ENCODE measurements at regions not wholly inside any gene's neighbourhood (a gene's known extent, or its start where the extent isn't known, plus 50 kb on each side); places are given as distances from the start of the nearest gene placed in this dataset.
A peak's percentile ranks its signal among the peaks of the same experiment; 100 is the strongest.

DNA sequence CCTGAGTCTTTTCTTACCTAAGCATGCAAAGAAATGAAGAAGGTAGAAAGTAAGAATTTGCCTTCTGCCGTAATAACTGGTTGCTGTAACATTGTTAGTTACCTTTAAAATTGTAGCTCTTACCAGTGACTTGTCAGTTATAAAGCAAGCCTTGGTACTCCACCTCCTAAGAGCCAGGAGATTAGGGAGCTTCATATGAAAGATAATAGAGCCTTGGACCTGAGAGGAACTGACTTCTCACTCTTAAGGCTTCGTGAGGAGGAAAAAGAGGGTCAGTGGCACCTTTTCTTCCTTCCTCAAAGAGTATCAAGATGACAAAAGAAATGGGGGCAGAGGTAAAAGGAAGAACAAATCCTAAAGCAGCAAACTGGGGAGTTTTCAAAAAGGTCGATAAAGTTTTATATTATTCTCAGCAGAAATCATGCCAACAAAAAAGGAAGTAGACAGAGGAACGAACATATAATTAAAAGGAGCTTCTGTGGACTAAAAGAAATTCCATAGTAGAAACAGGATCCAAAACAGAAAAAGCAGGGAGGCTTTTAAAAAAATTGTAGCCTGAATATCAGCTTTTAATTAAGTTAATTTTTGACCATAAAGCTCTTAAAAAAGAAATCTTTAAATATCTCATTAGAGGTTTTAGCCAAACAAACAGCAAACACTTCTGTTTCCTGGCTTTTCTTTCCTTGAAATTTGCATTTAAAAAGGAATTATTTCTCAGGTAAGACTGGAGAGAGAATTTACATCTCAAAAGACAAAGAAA lies 847.1 kb upstream of the ALCAM start:
- intact Hi-C loops (cut with DNase I), result loop anchor here (1.0 kb wide), 1 partner anchor 20 kb away; no protein-coding TSS in a partner anchor
- peak overlapping the region; percentile 62 to 73 for H3K27ac ChIP-seq
- no peaks in the 10 kb centered on the region for H3K27me3 ChIP-seq
- peak overlapping the region in 1 of 2 donors; percentile 42 for H3K4me3 ChIP-seq
- H3K36me3 ChIP-seq, result no peaks in the 10 kb centered on the region
- no peak for TF ChIP-seq CTCF (IDR thresholded peaks at IDR 0.05)
- no peaks in the 10 kb centered on the region for H3K9me3 ChIP-seq
- no peak for DNase-seq (ENCODE audit: low spot score in 2 of 2)
- peaks cover 3 to 9% of the 10 kb centered on the region in 2 donors for H3K4me1 ChIP-seq

DNA sequence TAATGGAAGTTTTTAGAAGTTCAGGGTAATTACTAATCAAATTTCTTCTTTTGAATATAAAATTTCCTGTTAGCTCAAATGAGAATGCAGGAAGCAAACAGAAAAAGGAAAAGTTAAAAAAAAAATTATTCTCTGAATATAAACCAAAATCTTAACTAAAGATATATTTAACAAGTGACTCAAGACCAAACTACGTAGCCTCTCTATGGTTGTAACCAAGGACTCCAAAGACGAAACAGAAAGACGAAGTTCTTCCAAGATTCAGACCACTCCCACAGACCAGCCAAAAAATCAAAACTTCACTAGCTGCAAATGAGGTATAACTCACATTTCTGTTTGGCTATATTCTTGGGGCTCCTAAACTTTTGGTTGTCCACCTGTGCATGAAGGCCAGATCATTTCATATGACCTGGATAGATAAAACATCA lies 846.5 kb upstream of the ALCAM start:
- H3K4me3 ChIP-seq, result peak overlapping the region in 1 of 2 donors; percentile 42
- no peak for DNase-seq (ENCODE audit: low spot score in 2 of 2)
- no peaks in the 10 kb centered on the region for H3K36me3 ChIP-seq
- no peak for TF ChIP-seq CTCF (IDR thresholded peaks at IDR 0.05)
- H3K27me3 ChIP-seq, result no peaks in the 10 kb centered on the region
- no peaks in the 10 kb centered on the region for H3K9me3 ChIP-seq
- peaks cover 3 to 9% of the 10 kb centered on the region in 2 donors for H3K4me1 ChIP-seq
- intact Hi-C loops (cut with DNase I), result loop anchor here (1.0 kb wide), 1 partner anchor 21 kb away; no protein-coding TSS in a partner anchor
- H3K27ac ChIP-seq, result peak overlapping the region; percentile 62 to 73

DNA sequence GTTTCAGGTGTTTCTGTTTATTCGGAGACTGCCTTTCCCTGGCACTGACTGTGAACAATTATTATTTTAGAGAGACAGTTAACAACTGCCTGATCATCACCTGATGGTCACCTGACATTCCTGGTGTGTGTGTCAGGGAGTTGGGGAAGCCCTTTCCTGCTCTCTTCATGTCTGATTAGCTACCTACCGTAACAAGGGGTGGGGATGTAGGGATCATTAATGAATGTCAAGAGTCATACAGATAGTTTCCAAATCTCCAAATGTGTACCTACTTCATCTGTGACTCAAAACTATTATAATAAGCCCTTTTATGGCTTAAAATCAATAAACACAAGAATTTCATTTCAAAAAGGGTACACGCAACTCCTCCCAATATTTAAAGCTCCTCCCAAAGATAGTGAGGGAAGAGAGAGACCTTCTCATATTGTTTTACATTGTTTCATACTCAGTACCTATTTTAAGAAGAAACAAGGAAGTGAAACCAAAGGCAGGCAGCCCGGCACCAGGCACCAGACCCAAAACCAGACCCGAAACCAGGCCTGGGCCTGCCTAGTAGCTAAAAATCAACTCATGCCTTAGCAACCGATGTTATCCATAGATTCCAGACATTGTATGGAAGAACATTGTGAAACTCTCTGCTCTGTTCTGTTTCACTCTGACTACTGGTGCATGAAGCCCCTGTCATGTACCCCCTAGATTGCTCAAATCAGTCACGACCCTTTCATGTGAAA lies 844.9 kb upstream of the ALCAM start:
- intact Hi-C loops (cut with DNase I), result no loop called here
- peaks cover 3 to 9% of the 10 kb centered on the region in 2 donors for H3K4me1 ChIP-seq
- no peak for TF ChIP-seq CTCF (IDR thresholded peaks at IDR 0.05)
- H3K27ac ChIP-seq, result peak overlapping the region; percentile 41 to 42
- H3K27me3 ChIP-seq, result no peaks in the 10 kb centered on the region
- no peak for DNase-seq (ENCODE audit: low spot score in 2 of 2)
- peak overlapping the region in 1 of 2 donors; percentile 7 for H3K4me3 ChIP-seq
- no peaks in the 10 kb centered on the region for H3K36me3 ChIP-seq
- no peaks in the 10 kb centered on the region for H3K9me3 ChIP-seq

DNA sequence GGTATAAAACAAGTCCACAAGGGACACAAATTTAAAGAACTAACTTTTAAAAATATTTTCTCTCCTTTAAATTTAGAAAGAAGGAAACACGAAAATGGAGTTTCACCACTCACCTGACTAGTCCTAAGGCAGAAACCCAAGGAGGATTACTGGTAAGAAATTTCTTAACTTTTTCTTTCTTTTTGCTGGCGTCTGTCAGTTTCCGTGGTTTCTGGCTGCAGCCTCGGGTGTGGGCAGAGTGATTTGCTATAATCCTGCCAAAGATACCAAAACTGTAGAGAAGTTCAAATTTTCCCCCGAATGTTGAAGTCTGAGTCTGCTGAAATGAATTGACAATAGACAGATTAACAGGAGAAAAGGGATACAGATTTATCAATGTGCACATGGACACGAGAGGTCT lies 843.6 kb upstream of the ALCAM start:
- H3K36me3 ChIP-seq, result no peaks in the 10 kb centered on the region
- no peaks in the 10 kb centered on the region for H3K27me3 ChIP-seq
- peak overlapping the region; percentile 7 for H3K4me3 ChIP-seq
- no peaks in the 10 kb centered on the region for H3K9me3 ChIP-seq
- intact Hi-C loops (cut with DNase I), result no loop called here
- no peak for TF ChIP-seq CTCF (IDR thresholded peaks at IDR 0.05)
- peak overlapping the region; percentile 35 to 41 for H3K27ac ChIP-seq
- H3K4me1 ChIP-seq, result peaks cover 3 to 9% of the 10 kb centered on the region in 2 donors
- DNase-seq (ENCODE audit: low spot score in 2 of 2), result no peak

GRCh38 chr3:104526901-104527401 lies 839.8 kb upstream of the ALCAM start:
- Histone ChIP-seq H3K9me3 (peaks cover 0 to under 1% of the 10 kb centered on the region in 2 donors), H3K36me3 (no peaks in the 10 kb centered on the region), H3K27me3 (no peaks in the 10 kb centered on the region), H3K4me1 (no peaks in the 10 kb centered on the region), H3K27ac (no peak overlapping the region), H3K4me3 (no peak overlapping the region)
- DNase-seq (ENCODE audit: low spot score in 2 of 2), result no peak
- intact Hi-C loops (cut with DNase I), result no loop called here
- TF ChIP-seq CTCF (IDR thresholded peaks at IDR 0.05), result no peak

Measured in ascending aorta (tissue), 2 donors.